DMS153 treated with DMSO at 0.1 percent for 48 hours (cell line): ENCODE measurements at regions not wholly inside any gene's neighbourhood (a gene's known extent, or its start where the extent isn't known, plus 50 kb on each side); places are given as distances from the start of the nearest gene placed in this dataset.

ENCODE experiments used
- DNase-seq: peaks from one replicate; lab custom pipeline; 2025; ENCODE audit not compliant: unreplicated experiment; lab: John Stamatoyannopoulos, UW

DNA sequence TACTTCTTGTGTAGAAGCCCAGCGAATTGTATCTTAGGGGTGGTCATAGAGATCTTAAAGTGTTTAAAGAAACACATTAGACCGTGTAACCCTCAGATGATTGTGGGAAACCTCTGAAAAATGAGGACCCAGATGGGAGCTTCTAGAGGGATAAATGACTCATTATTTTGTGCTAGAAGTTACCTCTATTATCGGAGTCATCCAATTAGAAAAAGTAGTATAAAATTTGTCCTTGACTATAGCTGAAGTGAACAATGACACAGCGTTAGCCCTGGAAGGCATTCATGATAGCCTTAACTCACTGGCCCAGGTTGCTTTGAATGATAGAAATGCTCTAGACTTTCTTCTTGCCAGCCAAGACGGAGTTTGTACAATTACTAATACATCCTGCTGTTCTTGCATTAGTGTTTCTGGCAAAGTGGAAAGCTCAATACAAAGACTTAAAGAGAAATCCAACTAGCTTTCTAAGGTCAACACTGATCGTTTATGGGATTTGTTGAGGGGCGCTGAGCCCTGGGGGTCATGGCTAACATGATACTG is 178.9 kb upstream of the VEGFC start:
- DNase-seq = no peak

GRCh38 chr4:176979416-176979815 is 186.7 kb upstream of the VEGFC start:
- DNase-seq = no peak

GRCh38 chr4:176981074-176981473 is 188.4 kb upstream of the VEGFC start:
- no peak for DNase-seq

DNA sequence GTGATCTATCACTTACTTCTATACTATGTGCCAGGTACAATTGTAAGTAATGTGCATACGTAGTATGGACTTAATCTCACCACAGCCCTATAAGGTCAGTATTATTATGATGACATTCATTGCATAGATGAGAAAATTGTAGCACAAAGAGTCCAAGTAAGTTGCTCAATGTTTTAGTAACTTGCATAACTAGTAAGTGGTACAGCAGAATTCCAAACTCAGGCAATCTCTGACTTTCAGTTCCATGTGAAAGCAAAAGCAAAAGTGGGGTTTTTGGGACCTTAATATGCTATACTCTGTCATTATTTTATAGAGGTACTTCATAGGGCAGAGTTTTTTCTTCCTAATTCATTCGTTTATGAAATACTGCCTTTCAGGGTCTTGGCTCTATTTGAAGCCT is 188.8 kb upstream of the VEGFC start:
- DNase-seq = no peak

DNA sequence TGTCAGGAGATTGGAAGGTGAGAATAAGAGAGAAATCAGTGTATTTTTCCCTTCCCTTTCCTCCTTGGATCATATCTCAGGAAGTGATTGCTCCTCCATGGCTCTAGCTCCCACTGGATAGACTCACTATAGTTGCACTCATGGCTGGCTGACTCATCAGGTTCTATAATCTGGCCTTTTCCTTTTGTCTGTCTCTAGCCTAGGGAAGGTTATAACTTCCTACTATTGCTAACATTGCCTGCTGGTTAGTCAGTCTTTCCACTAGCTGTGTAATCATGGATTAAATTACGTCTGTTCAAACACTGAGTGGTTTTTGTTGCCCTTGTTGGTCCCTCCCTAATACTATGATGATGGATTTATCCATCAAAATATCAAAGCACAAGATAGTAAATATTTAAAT is 195.5 kb upstream of the VEGFC start:
- no peak for DNase-seq

- DNase-seq = no peak
Observed at GRCh38 chr4:176989186-176989585, 196.5 kb upstream of the VEGFC start.

DNA sequence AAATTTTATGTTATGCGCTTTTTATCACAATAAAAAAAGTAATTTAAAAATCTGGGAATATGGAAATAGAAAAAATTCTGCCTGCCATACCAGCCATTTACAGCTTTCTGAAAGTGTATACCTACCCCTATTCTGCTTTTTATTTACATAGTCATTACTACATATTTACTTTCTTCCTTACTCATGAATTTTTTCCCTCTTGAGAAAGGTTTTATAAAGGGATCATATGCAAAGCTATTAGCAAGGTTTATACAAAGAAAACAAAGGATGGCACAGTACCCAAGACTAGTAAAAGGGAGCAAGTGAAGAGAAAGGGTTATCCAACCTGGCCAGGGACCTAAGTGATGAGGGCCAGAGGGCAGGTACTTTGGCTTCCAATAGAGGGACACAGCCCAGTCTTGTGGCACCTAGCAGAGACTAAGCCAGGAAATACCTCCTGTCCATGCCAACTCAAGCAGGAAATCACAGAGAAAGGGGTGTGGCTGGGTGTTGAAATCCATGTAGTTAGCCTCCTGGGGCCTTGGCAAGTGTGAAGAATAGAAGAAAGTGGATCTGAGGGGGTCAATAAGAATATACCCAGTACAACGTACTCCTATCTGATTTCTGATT is 207.3 kb upstream of the VEGFC start:
- DNase-seq = no peak

DNA sequence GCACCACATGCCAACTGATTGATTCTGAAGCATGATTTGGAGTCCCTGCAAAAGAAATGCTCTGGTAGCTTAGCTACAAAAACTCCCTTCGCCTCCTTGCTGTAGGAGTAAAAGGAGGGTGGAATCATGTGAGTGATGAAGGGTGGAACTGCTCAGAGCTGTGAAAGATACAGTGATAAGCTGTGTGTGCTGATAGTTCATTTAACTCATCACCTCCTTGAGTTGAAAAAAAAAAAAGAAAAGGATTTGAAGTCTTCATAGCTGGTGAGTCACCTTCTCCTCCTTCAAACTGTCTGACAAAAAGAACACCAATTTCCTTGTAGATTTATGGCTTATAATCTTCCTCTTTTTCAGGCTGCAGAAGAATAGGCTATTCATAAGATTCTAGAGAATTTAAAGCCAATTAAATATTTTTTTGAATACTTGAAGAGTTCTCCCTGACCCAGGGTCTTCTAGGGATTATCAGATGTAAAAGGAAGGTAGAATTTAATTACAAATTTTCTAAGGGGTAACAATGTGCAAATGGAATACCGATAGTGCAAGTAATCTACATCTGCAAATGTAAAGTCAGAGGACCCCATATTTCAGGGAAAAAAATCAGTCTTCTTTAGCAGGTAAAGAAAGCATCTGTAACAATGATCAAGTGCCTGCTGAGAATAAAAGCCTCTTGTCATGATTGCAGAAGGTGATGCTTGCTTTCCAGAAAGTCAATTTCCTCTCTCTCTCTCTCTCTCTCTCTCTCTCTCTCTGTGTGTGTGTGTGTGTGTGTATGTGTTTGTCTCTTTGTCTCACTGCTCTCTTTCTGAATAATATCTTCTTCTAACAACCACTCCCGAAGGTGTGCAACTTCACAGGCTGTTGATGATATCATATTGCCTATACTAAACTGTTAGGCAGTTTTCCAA is 208.8 kb upstream of the VEGFC start:
- DNase-seq = no peak

GRCh38 chr4:177005674-177006230 is 213.0 kb upstream of the VEGFC start:
- DNase-seq = no peak

DNA sequence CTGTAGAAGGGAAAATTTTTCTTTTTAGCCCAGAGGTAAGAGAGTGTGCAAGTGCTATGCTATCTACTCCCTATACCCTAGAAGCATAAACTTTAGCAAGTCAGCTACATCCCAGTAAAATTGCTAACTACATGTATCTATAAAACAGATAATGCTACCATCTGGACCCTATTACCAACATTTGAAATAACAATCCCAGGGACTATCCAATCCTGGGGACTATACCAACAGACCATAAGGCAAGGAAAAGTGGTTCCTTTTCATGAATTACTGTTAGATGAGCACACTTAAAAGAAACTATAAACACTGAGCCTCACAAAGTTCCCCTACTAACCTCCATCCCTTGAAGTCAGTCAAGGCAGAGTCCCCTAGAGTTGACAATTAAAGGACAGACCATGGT is 213.6 kb upstream of the VEGFC start:
- DNase-seq = no peak

- DNase-seq = no peak
Observed at GRCh38 chr4:177008071-177008835, 215.5 kb upstream of the VEGFC start.

- no peak for DNase-seq
Observed at GRCh38 chr4:177008836-177009501, 216.2 kb upstream of the VEGFC start.

DNA sequence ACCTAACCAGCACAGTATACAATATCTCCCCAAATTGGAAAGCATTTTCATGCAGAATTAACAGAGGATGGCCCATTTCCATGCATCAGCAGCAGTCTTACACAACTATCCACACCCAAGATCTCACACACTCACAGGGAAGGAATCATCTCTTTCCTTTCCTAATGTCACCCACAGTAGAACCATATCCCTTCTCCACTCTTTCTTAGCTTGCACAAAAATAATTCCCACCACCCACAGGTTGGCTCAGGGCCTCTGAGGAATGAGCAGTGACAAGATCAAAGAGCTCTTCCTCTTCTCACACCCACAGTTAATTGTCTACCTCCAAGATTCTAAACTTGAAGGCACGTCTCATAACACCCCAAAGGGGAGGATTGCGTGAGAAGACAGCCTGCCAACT is 217.7 kb upstream of the VEGFC start:
- no peak for DNase-seq

DNA sequence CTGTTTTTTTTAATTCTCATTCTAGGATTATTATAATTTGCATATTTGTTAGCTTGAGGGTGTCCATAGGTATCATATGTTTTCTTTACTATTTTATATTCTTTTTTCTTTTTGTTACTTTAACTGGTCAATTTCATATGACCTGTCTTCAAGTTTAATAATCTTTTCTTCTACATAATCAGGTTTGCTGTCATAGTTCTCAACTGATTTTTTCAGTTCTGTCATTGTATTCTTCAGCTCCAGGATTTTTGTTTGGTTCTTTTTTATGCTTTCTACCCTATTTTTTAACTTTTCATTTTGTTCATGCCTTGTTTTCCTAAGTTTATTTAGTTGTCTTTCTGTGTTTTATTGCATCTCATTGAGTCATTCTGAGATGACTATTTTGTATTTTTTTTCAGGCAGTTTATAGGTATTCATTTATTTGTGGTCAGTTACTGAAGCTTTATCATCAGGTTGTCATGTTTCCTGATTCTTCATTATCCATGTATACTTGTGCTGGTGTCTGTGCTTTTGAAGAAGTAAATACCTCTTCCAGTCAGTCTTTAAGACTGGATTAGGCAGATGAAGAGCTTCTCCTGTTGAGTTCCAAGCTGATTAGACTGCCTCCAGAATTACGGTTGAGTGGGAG is 220.3 kb upstream of the VEGFC start:
- no peak for DNase-seq

GRCh38 chr4:177016541-177017141 is 223.9 kb upstream of the VEGFC start:
- DNase-seq = no peak

DNA sequence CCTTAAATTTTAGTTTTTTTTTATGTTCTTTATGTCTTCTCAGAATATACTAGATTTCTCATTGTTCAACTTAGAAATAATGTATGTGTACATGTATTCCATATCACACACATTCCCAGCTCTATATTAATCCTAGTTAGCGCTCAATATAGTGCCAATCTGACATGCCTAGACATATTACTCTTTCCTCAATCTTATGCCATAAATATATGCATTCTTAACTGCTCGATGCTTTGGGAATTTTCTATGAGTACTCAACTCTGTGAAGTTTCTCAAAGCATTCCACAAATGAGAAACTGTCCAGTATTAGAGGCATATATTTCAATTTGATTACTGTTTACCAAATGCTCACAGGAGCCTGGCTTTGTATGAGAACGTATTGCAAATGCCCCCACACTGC is 231.2 kb upstream of the VEGFC start:
- DNase-seq = no peak

- no peak for DNase-seq
Observed at GRCh38 chr4:177032341-177032740, 239.6 kb upstream of the VEGFC start.

DNA sequence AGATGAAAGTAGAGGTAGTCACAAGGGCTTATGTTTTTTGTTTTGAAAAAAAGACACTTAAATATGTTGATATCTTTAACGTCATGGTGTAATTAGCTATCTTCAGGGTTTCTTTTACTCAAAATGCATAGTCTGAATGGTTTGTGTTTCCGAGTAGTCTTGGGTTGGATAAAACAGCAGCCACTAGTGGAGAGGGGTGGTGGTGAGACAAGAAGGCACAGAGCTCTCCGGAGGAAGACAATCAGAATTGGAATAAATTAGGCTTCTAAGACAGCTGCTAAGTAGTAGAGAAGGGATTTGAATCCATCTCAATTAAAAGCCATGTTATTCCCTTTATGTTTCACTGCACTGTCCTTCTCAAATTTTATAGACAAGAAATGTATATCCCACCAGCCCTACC is 240.4 kb upstream of the VEGFC start:
- no peak for DNase-seq

DNA sequence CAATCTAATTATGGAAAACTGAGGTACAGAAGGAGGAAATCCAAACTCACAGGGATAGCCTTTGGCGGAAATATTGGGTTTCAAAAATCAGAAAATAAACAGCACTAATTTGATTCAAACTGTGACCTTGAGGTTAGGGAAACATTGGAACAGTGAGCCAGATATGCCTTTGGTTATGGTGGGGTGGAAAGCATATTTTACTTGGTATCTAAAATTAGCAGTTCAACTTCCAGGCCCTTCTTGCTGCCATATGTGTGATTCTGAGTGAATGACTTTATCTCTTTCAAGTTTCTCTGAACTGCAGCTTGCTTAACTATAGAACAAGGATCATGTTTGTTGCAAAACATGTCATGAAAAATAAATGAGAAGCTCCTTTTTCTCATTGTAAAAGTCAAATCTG is 240.9 kb upstream of the VEGFC start:
- DNase-seq = no peak

DNA sequence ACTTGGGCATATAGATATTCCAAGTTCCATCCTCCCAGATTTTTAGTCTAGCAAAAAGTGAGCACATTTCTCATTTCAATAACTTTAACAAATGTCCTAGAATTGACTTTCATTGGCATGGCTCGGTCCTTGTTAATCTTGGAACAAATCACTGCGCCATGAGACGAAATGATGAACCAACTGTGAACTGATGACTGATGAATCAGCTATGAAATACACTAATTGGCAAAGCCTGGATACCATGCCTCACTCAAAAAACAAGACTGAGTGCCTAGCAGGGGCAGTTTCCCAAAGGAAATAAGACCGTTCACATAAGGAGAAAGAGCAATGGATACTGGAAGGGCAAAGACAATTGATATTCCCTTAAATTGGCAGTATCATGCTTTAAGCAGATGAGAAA is 248.6 kb upstream of the VEGFC start:
- no peak for DNase-seq
